ENCODE measurements at regions not wholly inside any gene's neighbourhood (a gene's known extent, or its start where the extent isn't known, plus 50 kb on each side); places are given as distances from the start of the nearest gene placed in this dataset.

- WGBS, 2 donors (ENCODE audit: low coverage in 1 of 2), result 80% methylated on average over 1 to 5 of the region's 5 CpGs
- H3K27ac ChIP-seq, result no peak overlapping the region
These were observed 103.4 kb upstream of the RASEF start for GRCh38 chr9:83166372-83166771.

GRCh38 chr9:83155733-83156132, 92.8 kb upstream of the RASEF start:
- ATAC-seq, result no peak
- Histone ChIP-seq H3K9me3 (no peaks in the 10 kb centered on the region), H3K4me3 (no peak overlapping the region), H3K36me3 (no peaks in the 10 kb centered on the region), H3K27me3 (no peaks in the 10 kb centered on the region), H3K4me1 (no peaks in the 10 kb centered on the region), H3K27ac (no peak overlapping the region)
- TF ChIP-seq CTCF (IDR thresholded peaks at IDR 0.05) (no peak), POLR2AphosphoS5 (IDR thresholded peaks at IDR 0.05) (no peak), POLR2A (IDR thresholded peaks at IDR 0.05) (no peak), EP300 (IDR thresholded peaks at IDR 0.05) (no peak)

More at GRCh38 chr9:83166372-83166771, 103.4 kb upstream of the RASEF start:
- peaks cover 0 to 5% (median 0%) of the 10 kb centered on the region in 3 donors for H3K9me3 ChIP-seq
- ATAC-seq, result no peak
- H3K4me1 ChIP-seq, result no peaks in the 10 kb centered on the region
- no peaks in the 10 kb centered on the region for H3K27me3 ChIP-seq
- no peaks in the 10 kb centered on the region for H3K36me3 ChIP-seq
- H3K4me3 ChIP-seq, result no peak overlapping the region
- TF ChIP-seq EP300 (IDR thresholded peaks at IDR 0.05) (no peak), POLR2AphosphoS5 (IDR thresholded peaks at IDR 0.05) (no peak)

GRCh38 chr9:83154821-83155220, 91.9 kb upstream of the RASEF start:
- no peaks in the 10 kb centered on the region for H3K36me3 ChIP-seq
- 85% methylated on average over 2 of the region's 2 CpGs; no CpG with 5 or more reads in 1 of the 2 donors for WGBS, 2 donors (ENCODE audit: low coverage in 1 of 2)
- ATAC-seq, result no peak
- H3K9me3 ChIP-seq, result no peaks in the 10 kb centered on the region
- H3K27me3 ChIP-seq, result no peaks in the 10 kb centered on the region
- H3K4me3 ChIP-seq, result no peak overlapping the region
- H3K4me1 ChIP-seq, result no peaks in the 10 kb centered on the region
- no peak overlapping the region for H3K27ac ChIP-seq
- TF ChIP-seq POLR2AphosphoS5 (IDR thresholded peaks at IDR 0.05) (no peak), POLR2A (IDR thresholded peaks at IDR 0.05) (no peak), EP300 (IDR thresholded peaks at IDR 0.05) (no peak), CTCF (IDR thresholded peaks at IDR 0.05) (no peak)

GRCh38 chr9:83154087-83154736, 91.3 kb upstream of the RASEF start:
- TF ChIP-seq CTCF (IDR thresholded peaks at IDR 0.05), result no peak
- TF ChIP-seq POLR2A (IDR thresholded peaks at IDR 0.05), result no peak
- no peak for TF ChIP-seq POLR2AphosphoS5 (IDR thresholded peaks at IDR 0.05)
- no peak for TF ChIP-seq EP300 (IDR thresholded peaks at IDR 0.05)
- ATAC-seq, result no peak
- H3K27ac ChIP-seq, result no peak overlapping the region
- no peaks in the 10 kb centered on the region for H3K9me3 ChIP-seq
- 79% methylated on average over 2 of the region's 2 CpGs; no CpG with 5 or more reads in 1 of the 2 donors for WGBS, 2 donors (ENCODE audit: low coverage in 1 of 2)
- no peaks in the 10 kb centered on the region for H3K36me3 ChIP-seq
- H3K4me1 ChIP-seq, result no peaks in the 10 kb centered on the region
- H3K27me3 ChIP-seq, result no peaks in the 10 kb centered on the region
- no peak overlapping the region for H3K4me3 ChIP-seq

GRCh38 chr9:83153030-83153429, 90.1 kb upstream of the RASEF start:
- H3K9me3 ChIP-seq, result peaks cover 0 to under 1% (median 0%) of the 10 kb centered on the region in 3 donors
- no peak for TF ChIP-seq EP300 (IDR thresholded peaks at IDR 0.05)
- no peak for TF ChIP-seq CTCF (IDR thresholded peaks at IDR 0.05)
- no peak for TF ChIP-seq POLR2AphosphoS5 (IDR thresholded peaks at IDR 0.05)
- TF ChIP-seq POLR2A (IDR thresholded peaks at IDR 0.05), result no peak
- H3K4me3 ChIP-seq, result no peak overlapping the region
- WGBS, 2 donors (ENCODE audit: low coverage in 1 of 2), result 87 to 89% methylated on average over 2 of the region's 2 CpGs
- ATAC-seq, result no peak
- no peak overlapping the region for H3K27ac ChIP-seq
- H3K36me3 ChIP-seq, result no peaks in the 10 kb centered on the region
- H3K4me1 ChIP-seq, result no peaks in the 10 kb centered on the region
- no peaks in the 10 kb centered on the region for H3K27me3 ChIP-seq
